IPS DF 4.7 (cell line): ENCODE measurements at regions not wholly inside any gene's neighbourhood (a gene's known extent, or its start where the extent isn't known, plus 50 kb on each side); places are given as distances from the start of the nearest gene placed in this dataset.
"Not testable (repeated sequence)": the region's sequence is repeated elsewhere in the genome, so short reads cannot be mapped to it uniquely, and the experiment has no call there.

ENCODE experiments used
- DNase-seq: peaks from one replicate; pipeline ENCODE4 v3.0.0-alpha.2; 2013; ENCODE audit warnings: low spot score; ENCODE audit errors: extremely low read depth

- no peak for DNase-seq
Measured at GRCh38 chr12:84397263-84397662, 515.3 kb downstream of the SLC6A15 start.

- not testable (repeated sequence) for DNase-seq
Measured at GRCh38 chr12:84391176-84391575, 521.4 kb downstream of the SLC6A15 start.

GRCh38 chr12:84384384-84384783, 528.2 kb downstream of the SLC6A15 start:
- no peak for DNase-seq

- DNase-seq = not testable (repeated sequence)
Measured at GRCh38 chr12:84382486-84382885, 530.1 kb downstream of the SLC6A15 start.

GRCh38 chr12:84376320-84376719, 536.3 kb downstream of the SLC6A15 start:
- no peak for DNase-seq

- DNase-seq = no peak
Measured at GRCh38 chr12:84375449-84376170, 537.0 kb downstream of the SLC6A15 start.

GRCh38 chr12:84362552-84362897, 550.1 kb downstream of the SLC6A15 start:
- DNase-seq = no peak

GRCh38 chr12:84361651-84362551, 550.7 kb downstream of the SLC6A15 start:
- DNase-seq = no peak

GRCh38 chr12:84357314-84357713, 555.3 kb downstream of the SLC6A15 start:
- DNase-seq = no peak

GRCh38 chr12:84356224-84356623, 556.4 kb downstream of the SLC6A15 start:
- no peak for DNase-seq

- no peak for DNase-seq
Measured at GRCh38 chr12:84355561-84355960, 557.0 kb downstream of the SLC6A15 start.

- DNase-seq = no peak
Measured at GRCh38 chr12:84348582-84348981, 564.0 kb downstream of the SLC6A15 start.

- DNase-seq = no peak
Measured at GRCh38 chr12:84341467-84342193, 571.0 kb downstream of the SLC6A15 start.

- no peak for DNase-seq
Measured at GRCh38 chr12:84336231-84336630, 576.4 kb downstream of the SLC6A15 start.

- no peak for DNase-seq
Measured at GRCh38 chr12:84329938-84330337, 582.7 kb downstream of the SLC6A15 start.

GRCh38 chr12:84315926-84316325, 596.7 kb downstream of the SLC6A15 start:
- DNase-seq = no peak

- no peak for DNase-seq
Measured at GRCh38 chr12:84313323-84313675, 599.3 kb downstream of the SLC6A15 start.

GRCh38 chr12:84308211-84308610, 604.4 kb downstream of the SLC6A15 start:
- no peak for DNase-seq

- DNase-seq = no peak
Measured at GRCh38 chr12:84305144-84305543, 607.5 kb downstream of the SLC6A15 start.

- DNase-seq = no peak
Measured at GRCh38 chr12:84294246-84294645, 618.4 kb downstream of the SLC6A15 start.

- no peak for DNase-seq
Measured at GRCh38 chr12:84290168-84290567, 622.4 kb downstream of the SLC6A15 start.

GRCh38 chr12:84277986-84278385, 634.6 kb downstream of the SLC6A15 start:
- DNase-seq = no peak
